GM20000 (cell line): ENCODE measurements at regions not wholly inside any gene's neighbourhood (a gene's known extent, or its start where the extent isn't known, plus 50 kb on each side); places are given as distances from the start of the nearest gene placed in this dataset.

Experiments
- DNase-seq: peaks from one replicate; pipeline ENCODE4 v3.0.0; 2012; ENCODE audit warnings: low spot score
- TF ChIP-seq, protein P1 (sequence below): IDR thresholded peaks from 2 replicates; pipeline ENCODE4 v1.5.1; 2012; ENCODE audit warnings: mild to moderate bottlenecking, control low read depth; ENCODE audit errors: extremely low read depth, missing control alignments

DNA sequence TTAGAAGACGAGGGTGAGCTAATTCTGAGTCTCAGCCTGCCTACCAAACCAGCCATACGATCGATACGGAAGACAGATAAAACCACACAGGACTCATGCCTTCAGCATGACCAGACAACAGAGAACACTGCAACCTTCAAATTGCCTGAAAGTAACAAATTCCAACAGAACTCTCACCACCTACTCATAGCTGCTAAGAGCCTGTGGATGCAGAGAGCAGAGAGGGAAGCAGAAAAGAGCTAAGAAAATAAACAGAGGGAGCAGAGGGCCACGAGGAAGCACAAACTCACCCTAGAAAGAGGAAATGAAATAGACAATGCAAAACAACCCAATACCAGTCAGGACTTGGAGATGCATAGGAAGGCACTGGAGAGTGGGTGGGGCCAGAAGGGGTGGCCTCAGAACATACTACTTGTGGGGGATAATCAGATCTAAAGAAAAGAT is 86.7 kb upstream of the TAS2R1 start:
- no peak for DNase-seq
- TF ChIP-seq, protein P1, sequence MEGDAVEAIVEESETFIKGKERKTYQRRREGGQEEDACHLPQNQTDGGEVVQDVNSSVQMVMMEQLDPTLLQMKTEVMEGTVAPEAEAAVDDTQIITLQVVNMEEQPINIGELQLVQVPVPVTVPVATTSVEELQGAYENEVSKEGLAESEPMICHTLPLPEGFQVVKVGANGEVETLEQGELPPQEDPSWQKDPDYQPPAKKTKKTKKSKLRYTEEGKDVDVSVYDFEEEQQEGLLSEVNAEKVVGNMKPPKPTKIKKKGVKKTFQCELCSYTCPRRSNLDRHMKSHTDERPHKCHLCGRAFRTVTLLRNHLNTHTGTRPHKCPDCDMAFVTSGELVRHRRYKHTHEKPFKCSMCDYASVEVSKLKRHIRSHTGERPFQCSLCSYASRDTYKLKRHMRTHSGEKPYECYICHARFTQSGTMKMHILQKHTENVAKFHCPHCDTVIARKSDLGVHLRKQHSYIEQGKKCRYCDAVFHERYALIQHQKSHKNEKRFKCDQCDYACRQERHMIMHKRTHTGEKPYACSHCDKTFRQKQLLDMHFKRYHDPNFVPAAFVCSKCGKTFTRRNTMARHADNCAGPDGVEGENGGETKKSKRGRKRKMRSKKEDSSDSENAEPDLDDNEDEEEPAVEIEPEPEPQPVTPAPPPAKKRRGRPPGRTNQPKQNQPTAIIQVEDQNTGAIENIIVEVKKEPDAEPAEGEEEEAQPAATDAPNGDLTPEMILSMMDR, result no peak

DNA sequence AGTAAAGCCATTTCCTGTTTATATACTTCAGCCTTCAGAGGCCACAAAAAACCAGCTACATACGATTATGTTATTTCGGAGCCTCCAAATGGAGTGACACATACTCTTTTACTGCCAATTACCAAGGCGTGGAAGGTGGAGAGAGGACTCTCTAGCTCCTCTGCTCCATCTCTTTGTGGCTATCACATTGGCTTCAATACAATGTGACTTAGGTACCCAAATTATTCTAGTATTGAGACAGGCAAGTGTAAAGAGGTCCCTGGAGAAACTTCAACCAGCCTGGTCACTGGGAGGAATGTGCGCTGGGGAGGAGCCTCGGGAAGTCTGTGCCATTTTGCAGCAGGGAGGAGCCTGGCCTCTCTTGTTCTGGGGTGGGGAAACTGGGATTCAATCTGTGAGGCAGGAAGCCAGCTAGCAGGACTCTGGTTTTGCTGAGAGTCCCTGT is 85.8 kb upstream of the TAS2R1 start:
- TF ChIP-seq, protein P1, result no peak
- DNase-seq, result no peak

DNA sequence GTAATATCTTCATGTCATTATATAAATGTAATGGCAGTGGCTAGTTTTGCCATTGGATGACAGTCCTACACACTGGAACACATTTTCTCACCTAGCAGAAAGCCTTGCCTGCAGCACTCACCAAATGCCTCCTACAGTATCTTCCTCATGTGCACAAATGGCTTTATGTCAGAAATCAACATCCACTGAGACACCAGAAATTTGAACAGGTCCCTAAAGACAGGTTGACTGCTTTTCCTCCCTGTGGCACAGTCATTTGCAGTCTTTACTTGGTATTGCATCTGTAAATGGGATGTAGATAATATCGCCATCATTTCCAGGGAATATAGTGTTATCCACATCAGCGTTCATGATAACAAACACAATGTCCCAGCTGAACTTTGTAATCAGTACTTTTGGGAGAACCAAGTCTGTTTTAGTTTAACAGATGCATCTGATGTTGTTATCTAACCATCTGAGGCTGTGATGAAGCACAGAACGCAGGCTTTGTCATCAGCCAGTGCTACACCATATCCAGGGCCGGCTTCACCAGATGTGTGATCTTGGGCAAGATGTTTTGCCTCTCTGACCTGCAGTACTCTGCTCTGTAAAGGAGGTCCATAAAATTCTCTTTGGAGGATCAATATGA is 83.9 kb upstream of the TAS2R1 start:
- no peak for DNase-seq

DNA sequence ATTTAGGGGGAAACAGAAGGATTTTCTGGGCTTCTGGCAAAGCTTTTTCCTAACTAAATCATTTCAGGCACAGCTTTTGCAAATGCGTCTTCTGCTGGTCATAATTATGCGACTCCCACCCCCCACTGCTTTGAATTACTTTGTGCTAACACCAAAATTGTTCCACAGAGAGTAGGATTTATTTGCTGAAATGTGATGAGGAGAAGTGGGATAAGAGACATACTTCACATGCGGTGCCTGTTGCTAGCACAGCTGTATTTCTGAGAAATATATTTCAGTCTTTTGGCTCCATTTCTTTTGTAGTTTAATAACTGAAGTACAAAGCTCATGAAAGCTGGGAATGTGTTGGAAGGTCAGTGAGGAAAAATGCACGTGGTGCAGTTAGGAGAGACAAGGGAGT is 83.2 kb upstream of the TAS2R1 start:
- no peak for DNase-seq
- TF ChIP-seq, protein P1, result no peak

More for the DNA sequence above, 83.9 kb upstream of the TAS2R1 start:
- TF ChIP-seq, protein P1, result no peak

DNA sequence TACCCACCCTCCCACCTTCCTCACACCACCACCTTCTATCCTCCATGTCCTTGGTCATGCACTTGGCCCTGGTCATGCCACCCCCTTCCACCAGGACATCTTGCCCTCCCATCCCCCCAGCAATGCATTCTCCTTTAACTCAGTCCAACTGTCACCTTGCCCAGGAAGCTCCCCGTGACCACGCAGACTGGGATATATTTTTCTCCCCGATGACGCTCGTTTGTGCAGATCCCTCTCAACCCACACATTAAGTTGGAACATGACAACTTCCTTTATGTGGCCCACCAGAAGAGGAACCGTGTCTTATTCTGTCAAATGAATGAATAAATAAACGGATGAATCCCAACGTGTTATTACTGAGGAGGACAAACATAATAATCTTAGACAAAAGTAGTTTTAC is 82.8 kb upstream of the TAS2R1 start:
- TF ChIP-seq, protein P1, result no peak
- no peak for DNase-seq

DNA sequence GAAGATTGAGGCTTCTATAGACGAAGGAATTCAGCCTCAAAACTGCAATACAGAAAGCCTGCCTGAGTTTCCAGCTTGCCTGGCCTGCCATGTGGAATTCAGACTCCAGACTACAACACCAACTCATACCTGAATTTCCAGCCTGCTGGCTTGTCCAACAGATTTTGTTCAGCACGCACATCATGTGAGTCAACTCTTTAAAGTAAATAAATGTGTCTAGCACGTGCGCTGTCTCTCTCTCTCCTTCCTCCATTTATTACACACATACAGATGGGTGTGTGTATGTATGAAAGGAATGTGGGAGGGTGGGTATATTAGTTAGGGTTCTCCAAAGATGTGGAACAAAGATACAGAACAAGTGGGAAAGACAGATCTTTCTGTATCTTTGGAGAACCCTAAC is 82.4 kb upstream of the TAS2R1 start:
- DNase-seq, result no peak
- TF ChIP-seq, protein P1, result no peak

DNA sequence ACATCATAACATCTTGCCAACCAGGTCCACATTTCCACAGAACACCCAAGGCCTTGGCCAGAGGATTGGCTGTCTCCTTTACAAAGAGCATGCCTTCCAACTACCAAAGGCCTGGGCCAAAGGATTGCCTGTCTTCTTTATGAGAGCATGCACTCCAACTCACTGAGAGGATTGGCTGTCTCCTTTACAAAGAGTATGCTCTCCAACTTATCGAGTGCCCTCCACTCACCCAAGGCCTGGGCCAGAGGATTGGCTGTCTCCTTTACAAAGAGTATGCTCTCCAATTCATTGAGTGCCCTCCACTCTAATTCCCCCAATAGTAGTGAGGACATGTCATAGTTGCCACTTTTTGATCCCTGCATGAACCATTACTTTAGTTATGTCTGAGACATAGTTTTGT is 79.9 kb upstream of the TAS2R1 start:
- DNase-seq, result no peak
- TF ChIP-seq, protein P1, result no peak
